Prostate gland (tissue), 2 donors: ENCODE measurements at regions not wholly inside any gene's neighbourhood (a gene's known extent, or its start where the extent isn't known, plus 50 kb on each side); places are given as distances from the start of the nearest gene placed in this dataset.

Experiments used
- DNase-seq: peaks from one replicate; pipeline ENCODE4 v3.0.0-alpha.2; 2019; ENCODE audit warnings: low spot score
- H3K27ac ChIP-seq, 2 donors: fragments of 200-600 bp; sonication (generic); 2 replicates each; pipeline ENCODE4 v1.5.1; 2017 to 2019
- H3K27me3 ChIP-seq: fragments of 200-600 bp; sonication (generic); replicated peaks from 2 replicates; pipeline ENCODE4 v1.5.1; 2019; ENCODE audit not compliant: insufficient read depth
- H3K36me3 ChIP-seq, 2 donors: fragments of 200-600 bp; sonication (generic); 1 replicate in 1 of 2; 2 replicates in 1 of 2; pipeline versions ENCODE4 v1.5.1 to v1.8.1; 2017 to 2019
- H3K4me1 ChIP-seq: fragments of 200-600 bp; sonication (generic); replicated peaks from 2 replicates; pipeline ENCODE4 v1.5.1; 2019
- H3K4me3 ChIP-seq, 2 donors: fragments of 200-600 bp; sonication (generic); 2 replicates each; pipeline ENCODE4 v1.5.1; 2017 to 2019
- H3K9me3 ChIP-seq: fragments of 200-600 bp; sonication (generic); 2 replicates; pipeline ENCODE4 v1.5.1; 2017
- POLR2A ChIP-seq: fragments of 450-650 bp; IDR thresholded peaks from one replicate; pipeline ENCODE4 v1.6.1; 2016; ENCODE audit warnings: antibody characterized with exemption, mild to moderate bottlenecking
- POLR2AphosphoS5 ChIP-seq: sonication (generic); formaldehyde crosslinking; IDR thresholded peaks from one replicate; pipeline ENCODE4 v1.6.1; 2017; ENCODE audit warnings: antibody characterized with exemption
- WGBS: methylation state at CpG from one replicate; pipeline ENCODE4 v1.1.5; 2018; 5-methylcytosine and 5-hydroxymethylcytosine counted together
- intact Hi-C: fragments of 100-400 bp; cut with DNase I; formaldehyde crosslinking; loops from one replicate; pipeline ENCODE4 v1.14.2; 2022
- TF ChIP-seq, protein P1 (sequence below), 4 experiments: fragments of 200-600 bp in 2 of 4; fragments of 450-650 bp in 2 of 4; sonication (generic) in 2 of 4; IDR thresholded peaks; 1 replicate in 3 of 4; 2 replicates in 1 of 4; pipeline ENCODE4 v1.5.1; 2016 to 2019; ENCODE audit warnings: antibody characterized with exemption in 4 of 4, mild to moderate bottlenecking in 2 of 4, moderate library complexity in 2 of 4

DNA sequence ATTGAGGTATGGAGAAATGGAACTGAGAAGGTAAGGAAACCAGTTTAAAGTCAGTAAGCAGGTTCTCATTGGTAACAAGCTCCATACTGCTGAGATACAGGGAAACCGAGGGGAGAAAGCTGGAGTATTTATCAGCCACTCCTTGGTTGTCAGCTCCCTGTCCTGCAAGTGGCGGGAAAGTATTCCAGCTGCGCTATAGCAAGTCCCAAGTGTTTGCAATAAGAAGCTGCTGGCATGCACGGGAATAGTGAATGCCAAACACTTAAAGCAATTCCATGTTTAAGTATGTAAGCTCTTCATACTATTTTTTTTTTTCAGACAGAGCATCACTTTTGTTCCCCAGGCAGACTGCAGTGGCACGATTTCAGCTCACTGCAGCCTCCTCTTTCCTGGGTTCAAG is 1601.1 kb downstream of the SUCLG1 start:
- no peak overlapping the region for H3K27ac ChIP-seq
- no peak overlapping the region for H3K4me3 ChIP-seq
- intact Hi-C loops = no loop called here
- TF ChIP-seq POLR2AphosphoS5 (no peak), POLR2A (no peak)
- TF ChIP-seq, protein P1, sequence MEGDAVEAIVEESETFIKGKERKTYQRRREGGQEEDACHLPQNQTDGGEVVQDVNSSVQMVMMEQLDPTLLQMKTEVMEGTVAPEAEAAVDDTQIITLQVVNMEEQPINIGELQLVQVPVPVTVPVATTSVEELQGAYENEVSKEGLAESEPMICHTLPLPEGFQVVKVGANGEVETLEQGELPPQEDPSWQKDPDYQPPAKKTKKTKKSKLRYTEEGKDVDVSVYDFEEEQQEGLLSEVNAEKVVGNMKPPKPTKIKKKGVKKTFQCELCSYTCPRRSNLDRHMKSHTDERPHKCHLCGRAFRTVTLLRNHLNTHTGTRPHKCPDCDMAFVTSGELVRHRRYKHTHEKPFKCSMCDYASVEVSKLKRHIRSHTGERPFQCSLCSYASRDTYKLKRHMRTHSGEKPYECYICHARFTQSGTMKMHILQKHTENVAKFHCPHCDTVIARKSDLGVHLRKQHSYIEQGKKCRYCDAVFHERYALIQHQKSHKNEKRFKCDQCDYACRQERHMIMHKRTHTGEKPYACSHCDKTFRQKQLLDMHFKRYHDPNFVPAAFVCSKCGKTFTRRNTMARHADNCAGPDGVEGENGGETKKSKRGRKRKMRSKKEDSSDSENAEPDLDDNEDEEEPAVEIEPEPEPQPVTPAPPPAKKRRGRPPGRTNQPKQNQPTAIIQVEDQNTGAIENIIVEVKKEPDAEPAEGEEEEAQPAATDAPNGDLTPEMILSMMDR (IDR thresholded peaks at IDR 0.05) = no peak
- no peaks in the 10 kb centered on the region for H3K9me3 ChIP-seq
- no peak for DNase-seq
- no peaks in the 10 kb centered on the region for H3K36me3 ChIP-seq
- no peaks in the 10 kb centered on the region for H3K27me3 ChIP-seq
- 70% methylated on average over 5 of the region's 5 CpGs for WGBS
- H3K4me1 ChIP-seq = no peaks in the 10 kb centered on the region

DNA sequence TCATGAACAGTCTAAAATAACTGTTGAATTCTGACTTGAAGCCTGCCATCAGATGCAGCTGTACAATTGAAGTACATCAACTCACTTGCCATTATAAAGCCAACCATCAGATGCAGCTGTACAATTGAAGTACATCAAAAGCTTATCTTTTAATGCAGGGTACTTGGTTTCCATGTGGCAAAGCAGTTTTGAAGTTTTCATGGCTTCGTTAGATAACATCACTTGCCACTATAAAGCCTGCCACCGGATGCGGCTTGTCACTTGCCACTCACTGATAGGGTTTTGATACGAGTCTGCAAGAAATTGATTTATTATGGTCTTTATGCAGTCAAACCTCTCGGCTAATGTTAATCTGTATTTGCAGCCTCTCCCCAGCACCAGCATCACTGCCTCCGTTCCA is 1605.8 kb downstream of the SUCLG1 start:
- intact Hi-C loops = no loop called here
- Histone ChIP-seq H3K36me3 (no peaks in the 10 kb centered on the region), H3K27me3 (no peaks in the 10 kb centered on the region), H3K9me3 (no peaks in the 10 kb centered on the region), H3K27ac (no peak overlapping the region), H3K4me3 (no peak overlapping the region), H3K4me1 (no peaks in the 10 kb centered on the region)
- 71% methylated on average over 6 of the region's 6 CpGs for WGBS
- DNase-seq = no peak
- TF ChIP-seq POLR2AphosphoS5 (no peak), POLR2A (no peak)
- TF ChIP-seq, protein P1 (IDR thresholded peaks at IDR 0.05) = no peak

DNA sequence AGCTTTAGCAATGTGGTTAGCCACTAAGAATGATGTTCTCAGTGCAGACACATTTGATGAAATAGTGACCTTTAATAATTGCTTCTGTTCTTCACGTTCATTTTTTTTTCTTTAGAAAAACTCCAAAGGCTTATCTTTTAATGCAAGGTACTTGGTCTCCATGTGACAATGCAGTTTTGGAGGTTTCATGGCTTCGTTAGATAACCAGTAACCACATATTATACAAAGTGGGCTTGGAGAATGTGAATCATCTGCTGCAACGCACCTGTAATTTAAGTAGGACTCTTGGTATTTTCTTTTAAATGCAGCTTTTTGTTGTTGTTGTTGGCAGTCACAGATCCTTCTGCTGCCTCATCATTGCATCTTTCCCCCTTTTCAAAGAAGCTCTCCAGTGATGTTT is 1606.3 kb downstream of the SUCLG1 start:
- no peak for DNase-seq
- no peak for TF ChIP-seq POLR2A
- TF ChIP-seq POLR2AphosphoS5 = no peak
- TF ChIP-seq, protein P1 (IDR thresholded peaks at IDR 0.05) = no peak
- Histone ChIP-seq H3K4me1 (no peaks in the 10 kb centered on the region), H3K27me3 (no peaks in the 10 kb centered on the region), H3K4me3 (no peak overlapping the region), H3K36me3 (no peaks in the 10 kb centered on the region), H3K27ac (no peak overlapping the region), H3K9me3 (no peaks in the 10 kb centered on the region)
- intact Hi-C loops = no loop called here
- 80% methylated on average over 3 of the region's 3 CpGs for WGBS

DNA sequence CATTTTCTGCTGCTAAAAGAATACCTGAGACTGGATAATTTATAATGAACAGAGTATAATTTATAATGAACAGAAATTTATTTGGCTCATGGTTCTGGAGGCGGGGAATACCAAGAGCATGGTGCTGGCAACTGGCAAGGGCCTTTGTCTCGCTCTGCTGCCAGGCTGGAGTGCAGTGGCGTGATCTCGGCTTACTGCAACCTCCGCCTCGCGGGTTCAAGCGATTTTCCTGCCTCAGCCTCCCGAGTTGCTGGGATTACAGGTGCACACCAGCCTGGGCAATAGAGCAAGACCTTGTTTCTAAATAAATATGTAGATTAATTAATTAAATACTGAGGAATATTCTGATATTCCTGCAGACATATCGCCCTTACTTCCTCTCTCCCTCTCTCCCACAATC is 1610.8 kb downstream of the SUCLG1 start:
- no peak for DNase-seq
- intact Hi-C loops = no loop called here
- TF ChIP-seq POLR2A = no peak
- no peak for TF ChIP-seq POLR2AphosphoS5
- TF ChIP-seq, protein P1 (IDR thresholded peaks at IDR 0.05) = no peak
- H3K4me3 ChIP-seq = no peak overlapping the region
- WGBS = 92% methylated on average over 10 of the region's 10 CpGs
- no peaks in the 10 kb centered on the region for H3K36me3 ChIP-seq
- H3K27me3 ChIP-seq = no peaks in the 10 kb centered on the region
- no peak overlapping the region for H3K27ac ChIP-seq
- H3K4me1 ChIP-seq = no peaks in the 10 kb centered on the region
- no peaks in the 10 kb centered on the region for H3K9me3 ChIP-seq

DNA sequence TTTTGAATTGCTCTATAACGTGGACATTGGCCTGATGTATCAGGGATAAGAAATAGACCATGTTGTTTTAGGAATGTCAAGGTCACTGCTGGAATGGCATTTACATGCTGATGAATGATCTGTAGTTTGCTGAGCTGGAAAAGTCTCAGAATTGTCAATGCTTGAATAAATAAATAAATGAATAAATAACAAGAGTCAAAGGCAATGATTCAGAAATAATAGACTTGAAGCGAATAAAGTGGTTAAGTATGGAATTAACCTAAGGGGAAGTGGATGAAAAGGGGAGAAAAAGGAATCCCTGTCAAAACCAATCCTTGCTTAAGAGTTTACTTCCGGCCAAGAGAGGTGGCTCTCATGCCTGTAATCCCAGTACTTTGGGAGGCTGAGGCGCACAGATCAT is 1620.0 kb downstream of the SUCLG1 start:
- intact Hi-C loops = no loop called here
- Histone ChIP-seq H3K36me3 (no peaks in the 10 kb centered on the region), H3K4me3 (no peak overlapping the region), H3K27me3 (no peaks in the 10 kb centered on the region), H3K27ac (no peak overlapping the region), H3K9me3 (no peaks in the 10 kb centered on the region), H3K4me1 (no peaks in the 10 kb centered on the region)
- TF ChIP-seq, protein P1 (IDR thresholded peaks at IDR 0.05) = no peak
- TF ChIP-seq POLR2AphosphoS5 = no peak
- TF ChIP-seq POLR2A = no peak
- DNase-seq = no peak
- 88% methylated on average over 4 of the region's 4 CpGs for WGBS
